Heart left ventricle (tissue), 13 donors: ENCODE measurements at regions not wholly inside any gene's neighbourhood (a gene's known extent, or its start where the extent isn't known, plus 50 kb on each side); places are given as distances from the start of the nearest gene placed in this dataset.

Experiments
- CTCF ChIP-seq, 12 donors: fragments of 200-600 bp; sonication (generic) in 4 of 12; IDR thresholded peaks; one replicate each; pipeline versions ENCODE4 v1.5.0 to v1.8.0; 2018 to 2022; ENCODE audit warnings: antibody characterized with exemption in 12 of 12, mild to moderate bottlenecking in 5 of 12
- POLR2A ChIP-seq, 2 donors: fragments of 450-650 bp; IDR thresholded peaks; one replicate each; pipeline ENCODE4 v1.6.1; 2017; ENCODE audit warnings: antibody characterized with exemption in 2 of 2, mild to moderate bottlenecking in 2 of 2, moderate library complexity in 2 of 2
- donor health status: ischemic (EF 13 %, LVEDD 7.1; RV severe dilation, severe dysfunction).
- donor health status: DM: no; HTN: yes; CAD: no.
- donor health status: DM: no; HTN: no; CAD: no.
- donor health status: ischemic (EF 25% LVEDD 6.9; RV normal size, moderate dysfunction).
- donor health status: ischemic (EF 25% LVEDD 5.7; RV mildly dilated, moderate dysfunction).
- donor health status: ischemic (EF 35%, LVEDD 5.7; RV mildly dilated, moderate dysfunction).
- donor health status: nonischemic (EF 11% LVEDD 7.7; RV severe dilation, severe dysfunction).
- donor health status: DM: yes; HTN: yes; CAD: no.
- donor health status: PGD.
- donor health status: ischemic (EF 29% LVEDD 5.4; RV normal size, mild dysfunction).
- donor health status: nonischemic (EF 23%, LVEDD 6.1; RV moderate dilation, normal function).

DNA sequence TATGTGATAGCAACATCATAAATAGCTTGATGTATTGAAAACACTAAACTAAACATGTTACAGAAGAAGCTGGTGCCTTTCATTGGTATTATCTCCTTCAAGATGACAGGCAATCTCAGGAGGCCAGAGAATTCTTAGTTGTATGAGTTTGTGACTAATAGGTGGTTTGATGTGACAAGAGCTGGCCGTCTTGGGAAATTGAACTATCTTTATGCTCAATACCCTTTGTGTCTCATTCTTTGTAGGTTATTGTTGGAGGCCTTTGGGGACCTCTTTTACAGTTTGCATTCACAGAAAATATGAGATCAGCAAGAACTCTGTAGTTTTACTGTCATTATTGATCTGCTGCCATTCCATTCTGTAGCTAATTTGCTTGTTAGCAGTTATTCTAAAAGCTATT is 659.2 kb upstream of the PITX2 start:
- no peak for TF ChIP-seq CTCF (IDR thresholded peaks at IDR 0.05)
- TF ChIP-seq POLR2A (IDR thresholded peaks at IDR 0.05): no peak
